ENCODE measurements at regions not wholly inside any gene's neighbourhood (a gene's known extent, or its start where the extent isn't known, plus 50 kb on each side); places are given as distances from the start of the nearest gene placed in this dataset.

DNA sequence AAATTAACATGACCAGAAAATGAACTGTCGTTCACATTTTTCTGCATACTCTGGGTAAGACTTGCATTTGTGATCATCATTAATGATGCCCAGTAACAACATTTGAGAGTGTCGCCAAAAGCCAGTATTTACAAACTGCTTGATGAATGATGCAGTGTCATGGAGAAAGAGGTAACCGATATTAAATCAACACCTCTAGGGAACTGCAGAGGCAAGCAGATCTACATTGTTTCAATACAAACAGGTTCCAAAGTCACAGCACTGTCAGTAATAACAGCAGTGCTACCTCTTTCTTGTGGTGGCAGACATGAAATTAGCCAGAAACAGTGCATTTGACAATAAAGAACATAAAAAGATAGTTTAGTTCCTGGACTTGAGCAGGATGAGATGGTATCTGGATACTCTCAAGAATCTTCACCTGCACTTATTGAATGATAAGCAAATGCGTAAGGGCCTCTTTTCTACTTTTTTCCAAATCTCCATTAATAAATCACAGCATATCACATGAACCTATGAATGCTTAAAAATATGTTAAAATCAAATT is 456.6 kb downstream of the ARHGEF28 start:
- ATAC-seq (replicated peaks in 1 of 4) (no peak), DNase-seq (no peak)
- Histone ChIP-seq H3K4me1 (ENCODE audit: control insufficient read depth in 1 of 2, extremely low read depth in 1 of 2, insufficient read depth in 2 of 2, low read length in 2 of 2) (no peaks in the 10 kb centered on the region), H3K4me3 (ENCODE audit: control insufficient read depth in 1 of 2, extremely low read depth in 1 of 2, low read length in 1 of 2) (no peak overlapping the region), H3K27me3 (replicated peaks in 1 of 2; ENCODE audit: control insufficient read depth in 2 of 2, extremely low read depth in 1 of 2, insufficient read depth in 2 of 2, low read length in 1 of 2) (no peaks in the 10 kb centered on the region), H3K9me3 (no peaks in the 10 kb centered on the region), H3K36me3 (ENCODE audit: control insufficient read depth in 2 of 2, extremely low read depth in 1 of 2, insufficient read depth in 1 of 2, low read length in 1 of 2) (no peaks in the 10 kb centered on the region), H3K27ac (ENCODE audit: low read length) (no peak overlapping the region)
- 80% methylated on average over 1 of the region's 4 CpGs for WGBS (ENCODE audit: insufficient coverage)
- Mint-ChIP-seq H3K27ac (no peak overlapping the region), H3K4me3 (no peak overlapping the region), H3K36me3 (no peaks in the 10 kb centered on the region), H3K9me3 (no peaks in the 10 kb centered on the region), H3K4me1 (no peaks in the 10 kb centered on the region), H3K27me3 (peaks cover 8 to 20% of the 10 kb centered on the region in 2 donors)
- ChIA-PET CTCF (no interaction called here), POLR2A (no interaction called here)

DNA sequence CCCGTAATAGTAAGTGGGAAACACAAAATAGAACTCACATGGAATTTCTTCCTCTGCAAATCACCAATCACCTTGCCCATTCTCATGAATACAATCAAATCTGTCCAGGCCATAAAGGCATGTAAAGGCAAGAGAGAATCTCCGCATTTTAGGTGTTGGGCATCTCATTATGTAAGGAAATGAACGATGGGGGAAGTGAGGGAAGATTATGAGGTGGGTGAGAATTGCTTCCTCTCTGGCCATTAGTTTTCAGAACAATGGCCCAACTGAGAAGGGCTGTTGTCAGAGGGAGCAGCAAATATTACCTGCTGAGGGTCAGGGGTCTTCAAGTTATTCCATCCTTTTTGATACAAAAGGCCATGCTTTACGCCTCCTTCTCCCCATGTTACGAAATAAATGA is 455.1 kb downstream of the ARHGEF28 start:
- no peak overlapping the region for H3K4me3 Mint-ChIP-seq
- H3K9me3 Mint-ChIP-seq = no peaks in the 10 kb centered on the region
- ATAC-seq (replicated peaks in 1 of 4) (no peak), DNase-seq (no peak)
- no peaks in the 10 kb centered on the region for H3K4me1 Mint-ChIP-seq
- peaks cover 8 to 17% of the 10 kb centered on the region in 2 donors for H3K27me3 Mint-ChIP-seq
- Histone ChIP-seq H3K27ac (ENCODE audit: low read length) (no peak overlapping the region), H3K4me1 (ENCODE audit: control insufficient read depth in 1 of 2, extremely low read depth in 1 of 2, insufficient read depth in 2 of 2, low read length in 2 of 2) (no peaks in the 10 kb centered on the region), H3K27me3 (replicated peaks in 1 of 2; ENCODE audit: control insufficient read depth in 2 of 2, extremely low read depth in 1 of 2, insufficient read depth in 2 of 2, low read length in 1 of 2) (no peaks in the 10 kb centered on the region), H3K36me3 (ENCODE audit: control insufficient read depth in 2 of 2, extremely low read depth in 1 of 2, insufficient read depth in 1 of 2, low read length in 1 of 2) (no peaks in the 10 kb centered on the region), H3K9me3 (no peaks in the 10 kb centered on the region), H3K4me3 (ENCODE audit: control insufficient read depth in 1 of 2, extremely low read depth in 1 of 2, low read length in 1 of 2) (no peak overlapping the region)
- ChIA-PET POLR2A (no interaction called here), CTCF (no interaction called here)
- no peaks in the 10 kb centered on the region for H3K36me3 Mint-ChIP-seq
- 60% methylated on average over 1 of the region's 5 CpGs for WGBS (ENCODE audit: insufficient coverage)
- H3K27ac Mint-ChIP-seq = no peak overlapping the region

DNA sequence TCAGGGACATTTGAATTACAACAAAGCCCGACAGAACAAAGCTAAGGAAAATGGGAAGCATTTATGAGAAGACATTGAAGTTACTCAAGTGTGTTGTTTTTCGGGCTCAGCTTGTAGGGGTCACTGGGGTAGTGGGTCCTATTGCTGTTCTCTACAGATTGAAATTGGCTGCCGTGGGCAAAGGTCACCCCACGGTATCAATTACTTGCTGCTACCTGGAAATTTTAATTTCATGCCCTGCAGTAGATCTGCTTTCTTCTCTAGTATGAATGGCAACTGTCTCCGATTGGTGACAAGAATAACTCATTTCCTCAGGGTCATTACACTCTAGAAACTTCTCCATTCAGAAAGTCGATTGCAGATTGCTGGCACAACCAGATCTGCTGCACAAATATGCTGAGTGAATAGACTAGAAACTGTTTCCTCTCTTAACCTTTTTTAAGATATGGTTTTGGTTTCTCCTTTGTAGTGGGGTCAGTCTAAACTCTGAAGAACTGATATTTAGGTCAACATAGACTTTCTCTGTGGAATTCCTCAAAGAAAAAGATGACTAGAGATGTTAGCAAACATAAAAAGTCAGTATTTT is 454.1 kb downstream of the ARHGEF28 start:
- no peak overlapping the region for H3K27ac Mint-ChIP-seq
- no peak overlapping the region for H3K4me3 Mint-ChIP-seq
- WGBS (ENCODE audit: insufficient coverage) = 75% methylated on average over 2 of the region's 6 CpGs

DNA sequence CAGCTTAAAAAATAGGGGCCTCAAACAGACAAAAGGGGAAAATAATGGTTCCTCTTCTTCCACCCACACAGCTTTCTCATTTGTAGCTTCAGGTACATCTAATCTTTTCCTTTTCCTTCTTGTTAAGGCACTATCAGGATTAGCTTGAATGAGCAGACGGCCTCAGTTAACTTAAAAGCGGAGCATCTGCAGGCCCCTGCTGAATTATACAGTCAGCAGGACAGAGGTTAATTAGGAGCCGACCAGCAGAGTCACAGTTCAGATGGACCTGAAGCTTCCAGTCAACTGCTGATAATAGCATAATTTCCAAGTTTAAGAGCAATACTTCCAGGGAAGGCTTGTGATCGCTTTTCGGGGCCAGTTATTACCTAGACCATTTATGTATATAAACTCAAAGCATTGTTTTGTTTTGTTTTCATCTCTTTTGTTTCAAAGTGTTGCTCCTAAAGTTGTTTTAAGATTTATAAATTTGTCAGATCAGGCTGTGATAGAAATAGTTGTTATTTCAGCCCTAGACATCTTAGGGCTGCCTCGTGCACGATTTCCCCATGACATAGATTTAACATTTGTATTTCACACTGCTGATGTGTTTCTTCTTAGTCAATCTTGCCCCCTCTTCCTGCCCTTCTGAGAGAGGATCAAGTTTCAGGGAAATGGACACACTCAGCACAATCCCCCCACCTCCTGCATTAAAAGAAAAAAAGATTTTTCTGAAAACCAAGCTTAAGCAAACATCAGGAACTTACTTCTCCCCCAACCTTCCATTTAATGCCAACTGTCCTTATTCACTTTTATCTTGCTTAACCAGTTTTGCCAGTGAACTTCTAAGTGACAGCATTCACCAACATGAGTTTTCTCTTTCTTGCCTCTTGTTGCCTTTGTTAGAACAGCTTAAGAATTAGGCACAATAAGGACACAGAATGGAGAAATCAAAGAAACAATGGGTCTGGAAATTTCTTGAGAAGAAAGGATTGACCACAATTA is 449.8 kb downstream of the ARHGEF28 start:
- no peaks in the 10 kb centered on the region for H3K36me3 ChIP-seq (ENCODE audit: control insufficient read depth in 2 of 2, extremely low read depth in 1 of 2, insufficient read depth in 1 of 2, low read length in 1 of 2)
- no peak overlapping the region for H3K4me3 Mint-ChIP-seq
- 80% methylated on average over 5 of the region's 7 CpGs for WGBS (ENCODE audit: insufficient coverage)
- ATAC-seq (replicated peaks in 1 of 4) (no peak), DNase-seq (no peak)
- no peak overlapping the region for H3K4me3 ChIP-seq (ENCODE audit: control insufficient read depth in 1 of 2, extremely low read depth in 1 of 2, low read length in 1 of 2)
- H3K27me3 ChIP-seq (replicated peaks in 1 of 2; ENCODE audit: control insufficient read depth in 2 of 2, extremely low read depth in 1 of 2, insufficient read depth in 2 of 2, low read length in 1 of 2) = peaks cover 0 to 4% of the 10 kb centered on the region in 2 experiments
- H3K27ac Mint-ChIP-seq = no peak overlapping the region
- CTCF ChIA-PET = no interaction called here
- no peak overlapping the region for H3K27ac ChIP-seq (ENCODE audit: low read length)
- H3K4me1 Mint-ChIP-seq = no peaks in the 10 kb centered on the region
- H3K9me3 Mint-ChIP-seq = no peaks in the 10 kb centered on the region
- POLR2A ChIA-PET = no interaction called here
- no peaks in the 10 kb centered on the region for H3K36me3 Mint-ChIP-seq
- peaks cover 4 to 5% of the 10 kb centered on the region in 2 donors for H3K27me3 Mint-ChIP-seq
- no peaks in the 10 kb centered on the region for H3K9me3 ChIP-seq
- no peaks in the 10 kb centered on the region for H3K4me1 ChIP-seq (ENCODE audit: control insufficient read depth in 1 of 2, extremely low read depth in 1 of 2, insufficient read depth in 2 of 2, low read length in 2 of 2)

More for the DNA sequence above, 454.1 kb downstream of the ARHGEF28 start:
- no peaks in the 10 kb centered on the region for H3K9me3 ChIP-seq
- no peak overlapping the region for H3K4me3 ChIP-seq (ENCODE audit: control insufficient read depth in 1 of 2, extremely low read depth in 1 of 2, low read length in 1 of 2)
- DNase-seq = no peak
- ChIA-PET CTCF (no interaction called here), POLR2A (no interaction called here)
- peaks cover 8 to 16% of the 10 kb centered on the region in 2 donors for H3K27me3 Mint-ChIP-seq
- H3K27ac ChIP-seq (ENCODE audit: low read length) = no peak overlapping the region
- no peaks in the 10 kb centered on the region for H3K4me1 ChIP-seq (ENCODE audit: control insufficient read depth in 1 of 2, extremely low read depth in 1 of 2, insufficient read depth in 2 of 2, low read length in 2 of 2)
- no peaks in the 10 kb centered on the region for H3K27me3 ChIP-seq (replicated peaks in 1 of 2; ENCODE audit: control insufficient read depth in 2 of 2, extremely low read depth in 1 of 2, insufficient read depth in 2 of 2, low read length in 1 of 2)
- no peak for ATAC-seq (replicated peaks in 1 of 4)
- no peaks in the 10 kb centered on the region for H3K36me3 Mint-ChIP-seq
- H3K9me3 Mint-ChIP-seq = no peaks in the 10 kb centered on the region
- no peaks in the 10 kb centered on the region for H3K36me3 ChIP-seq (ENCODE audit: control insufficient read depth in 2 of 2, extremely low read depth in 1 of 2, insufficient read depth in 1 of 2, low read length in 1 of 2)
- no peaks in the 10 kb centered on the region for H3K4me1 Mint-ChIP-seq

DNA sequence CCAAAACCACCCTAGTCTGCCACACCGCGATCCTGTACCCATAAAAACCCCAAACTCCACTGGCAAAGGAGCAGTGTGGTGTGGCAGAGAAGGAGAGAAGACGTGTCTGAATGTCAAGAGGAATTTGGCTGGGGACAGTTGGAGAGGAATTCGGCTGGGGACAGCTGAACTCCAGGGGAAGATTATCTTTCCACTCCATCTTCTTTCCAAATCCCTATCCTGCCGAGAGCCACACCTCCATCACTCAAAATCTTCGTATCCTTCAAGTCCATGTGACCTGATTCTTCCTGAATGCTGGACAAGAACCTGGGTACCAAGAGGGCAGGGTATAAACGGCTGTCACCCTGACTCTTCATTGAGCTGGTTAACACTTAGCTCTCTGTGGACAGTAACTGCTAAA is 448.1 kb downstream of the ARHGEF28 start:
- Mint-ChIP-seq H3K4me3 (no peak overlapping the region), H3K4me1 (no peaks in the 10 kb centered on the region), H3K27ac (no peak overlapping the region), H3K27me3 (peaks cover 4 to 5% of the 10 kb centered on the region in 2 donors), H3K36me3 (no peaks in the 10 kb centered on the region), H3K9me3 (no peaks in the 10 kb centered on the region)
- CTCF ChIA-PET = no interaction called here
- 79% methylated on average over 2 of the region's 7 CpGs for WGBS (ENCODE audit: insufficient coverage)
- no peak overlapping the region for H3K27ac ChIP-seq (ENCODE audit: low read length)
- DNase-seq (no peak), ATAC-seq (replicated peaks in 1 of 4) (no peak)
- H3K9me3 ChIP-seq = no peaks in the 10 kb centered on the region
- H3K4me3 ChIP-seq (ENCODE audit: control insufficient read depth in 1 of 2, extremely low read depth in 1 of 2, low read length in 1 of 2) = no peak overlapping the region
- H3K4me1 ChIP-seq (ENCODE audit: control insufficient read depth in 1 of 2, extremely low read depth in 1 of 2, insufficient read depth in 2 of 2, low read length in 2 of 2) = no peaks in the 10 kb centered on the region
- peaks cover 0 to 4% of the 10 kb centered on the region in 2 experiments for H3K27me3 ChIP-seq (replicated peaks in 1 of 2; ENCODE audit: control insufficient read depth in 2 of 2, extremely low read depth in 1 of 2, insufficient read depth in 2 of 2, low read length in 1 of 2)
- H3K36me3 ChIP-seq (ENCODE audit: control insufficient read depth in 2 of 2, extremely low read depth in 1 of 2, insufficient read depth in 1 of 2, low read length in 1 of 2) = no peaks in the 10 kb centered on the region
- POLR2A ChIA-PET = no interaction called here

DNA sequence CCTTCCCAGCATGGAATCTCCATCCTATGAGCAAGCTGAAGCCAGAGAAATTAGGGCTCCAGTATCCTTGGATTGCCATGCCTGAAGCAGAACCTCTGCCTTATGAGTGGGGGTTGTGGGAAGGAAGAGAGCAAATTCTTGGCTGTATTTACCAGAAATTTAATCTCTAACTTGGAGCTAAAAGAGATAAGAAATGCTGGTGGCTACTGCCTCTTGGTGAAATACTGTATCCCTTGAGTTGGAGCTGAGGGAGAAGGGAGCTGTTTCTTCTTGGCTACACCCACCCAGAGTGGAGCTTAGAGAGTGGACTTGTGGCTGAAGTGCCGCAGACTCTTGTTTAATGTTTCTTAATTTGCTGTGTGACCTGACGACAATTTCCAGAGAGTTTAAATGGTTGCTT is 447.3 kb downstream of the ARHGEF28 start:
- ChIA-PET POLR2A (no interaction called here), CTCF (no interaction called here)
- WGBS (ENCODE audit: insufficient coverage) = no CpG with 5 or more reads among the region's 2 CpGs
- ATAC-seq (replicated peaks in 1 of 4) (no peak), DNase-seq (no peak)
- peaks cover 4 to 5% of the 10 kb centered on the region in 2 donors for H3K27me3 Mint-ChIP-seq
- no peak overlapping the region for H3K27ac Mint-ChIP-seq
- Histone ChIP-seq H3K4me1 (ENCODE audit: control insufficient read depth in 1 of 2, extremely low read depth in 1 of 2, insufficient read depth in 2 of 2, low read length in 2 of 2) (no peaks in the 10 kb centered on the region), H3K4me3 (ENCODE audit: control insufficient read depth in 1 of 2, extremely low read depth in 1 of 2, low read length in 1 of 2) (no peak overlapping the region), H3K36me3 (ENCODE audit: control insufficient read depth in 2 of 2, extremely low read depth in 1 of 2, insufficient read depth in 1 of 2, low read length in 1 of 2) (no peaks in the 10 kb centered on the region), H3K27me3 (replicated peaks in 1 of 2; ENCODE audit: control insufficient read depth in 2 of 2, extremely low read depth in 1 of 2, insufficient read depth in 2 of 2, low read length in 1 of 2) (peaks cover 0 to 4% of the 10 kb centered on the region in 2 experiments), H3K9me3 (no peaks in the 10 kb centered on the region), H3K27ac (ENCODE audit: low read length) (no peak overlapping the region)
- H3K36me3 Mint-ChIP-seq = no peaks in the 10 kb centered on the region
- H3K4me1 Mint-ChIP-seq = no peaks in the 10 kb centered on the region
- no peak overlapping the region for H3K4me3 Mint-ChIP-seq
- H3K9me3 Mint-ChIP-seq = no peaks in the 10 kb centered on the region

Measured in T-cell (primary cell).